Thyroid gland (tissue), 4 donors: ENCODE measurements at regions not wholly inside any gene's neighbourhood (a gene's known extent, or its start where the extent isn't known, plus 50 kb on each side); places are given as distances from the start of the nearest gene placed in this dataset.
"Not testable (repeated sequence)": the region's sequence is repeated elsewhere in the genome, so short reads cannot be mapped to it uniquely, and the experiment has no call there.

ENCODE experiments used
- DNase-seq, 2 donors: peaks; one replicate each; pipeline ENCODE4 v3.0.0-alpha.2; 2019
- H3K27ac ChIP-seq, 3 donors: fragments of 200-600 bp; sonication (generic); 1 replicate in 2 of 3; 2 replicates in 1 of 3; pipeline ENCODE4 v1.5.1; 2016 to 2019; ENCODE audit warnings: mild to moderate bottlenecking in 1 of 3, moderate library complexity in 1 of 3
- H3K27me3 ChIP-seq: fragments of 200-600 bp; sonication (generic); one replicate; pipeline ENCODE4 v1.5.1; 2019
- H3K36me3 ChIP-seq, 2 donors: fragments of 200-600 bp; sonication (generic); one replicate each; pipeline ENCODE4 v1.5.1; 2016 to 2019
- H3K4me1 ChIP-seq, 2 donors: fragments of 200-600 bp; sonication (generic); one replicate each; pipeline ENCODE4 v1.5.1; 2017 to 2019
- H3K4me3 ChIP-seq, 3 donors: fragments of 200-600 bp; sonication (generic); replicated peaks in 1 of 3; 1 replicate in 2 of 3; 2 replicates in 1 of 3; pipeline ENCODE4 v1.5.1; 2016; ENCODE audit warnings: mild to moderate bottlenecking in 1 of 3
- H3K9me3 ChIP-seq: fragments of 200-600 bp; sonication (generic); one replicate; pipeline ENCODE4 v1.5.1; 2017
- CTCF ChIP-seq, 6 experiments: fragments of 200-600 bp in 3 of 6; fragments of 450-650 bp in 3 of 6; sonication (generic) in 3 of 6; IDR thresholded peaks; one replicate each; pipeline ENCODE4 v1.5.1; 2016 to 2019; ENCODE audit warnings: antibody characterized with exemption in 6 of 6, mild to moderate bottlenecking in 2 of 6, inconsistent platforms in 1 of 6, moderate library complexity in 1 of 6
- POLR2A ChIP-seq, 2 donors: fragments of 450-650 bp; IDR thresholded peaks; one replicate each; pipeline ENCODE4 v1.6.1; 2017; ENCODE audit warnings: antibody characterized with exemption in 2 of 2, mild to moderate bottlenecking in 2 of 2, moderate library complexity in 1 of 2
- WGBS, 2 donors: methylation state at CpG; one replicate each; pipeline ENCODE4 v1.1.5; 2017; 5-methylcytosine and 5-hydroxymethylcytosine counted together
- intact Hi-C: fragments of 100-400 bp; cut with DNase I; formaldehyde crosslinking; loops from one replicate; pipeline ENCODE4 v1.15.1; 2023

DNA sequence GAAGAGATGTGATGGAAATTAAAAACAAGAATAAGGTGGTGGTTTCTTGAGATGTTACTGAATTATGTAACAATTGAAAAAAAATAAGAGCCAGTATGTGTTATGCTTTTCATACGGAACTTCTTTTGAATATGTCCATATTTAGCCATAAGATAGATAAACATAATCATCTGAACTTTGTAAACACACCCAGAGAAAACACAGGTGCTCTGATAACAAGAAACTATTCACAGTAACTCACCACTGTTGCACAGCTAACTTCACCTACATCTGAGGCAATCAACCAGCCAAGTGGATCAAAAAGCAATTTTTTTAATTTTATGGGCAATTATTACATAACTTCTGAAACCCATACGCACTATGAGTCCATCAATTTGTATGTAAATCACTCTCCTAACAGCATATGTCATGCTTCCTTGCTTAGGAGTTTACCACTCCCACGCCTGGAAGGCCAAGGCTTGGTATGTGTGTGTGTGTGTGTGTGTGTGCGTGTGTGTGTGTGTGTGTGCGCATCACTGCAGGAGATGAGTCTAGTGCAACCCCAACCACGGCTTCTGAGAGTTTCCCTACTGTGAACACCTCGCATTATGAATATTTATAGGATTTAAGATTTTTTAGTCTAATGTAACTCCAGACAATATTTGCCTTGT, 443.4 kb downstream of the BCAT1 start:
- peaks cover 0 to 4% of the 10 kb centered on the region in 2 donors for H3K4me1 ChIP-seq
- no peak overlapping the region for H3K4me3 ChIP-seq
- WGBS, 2 donors, result 81 to 89% methylated on average over 7 of the region's 7 CpGs
- DNase-seq, result no peak
- intact Hi-C loops, result no loop called here
- H3K27ac ChIP-seq, result no peak overlapping the region
- no peaks in the 10 kb centered on the region for H3K9me3 ChIP-seq
- no peak for TF ChIP-seq CTCF (IDR thresholded peaks at IDR 0.05)
- no peak for TF ChIP-seq POLR2A (IDR thresholded peaks at IDR 0.05)
- no peaks in the 10 kb centered on the region for H3K27me3 ChIP-seq
- no peaks in the 10 kb centered on the region for H3K36me3 ChIP-seq

GRCh38 chr12:24503477-24503876, 445.4 kb downstream of the BCAT1 start:
- H3K27me3 ChIP-seq, intact Hi-C loops, H3K36me3 ChIP-seq, H3K9me3 ChIP-seq, H3K4me3 ChIP-seq, H3K27ac ChIP-seq, DNase-seq: not testable (repeated sequence)
- H3K4me1 ChIP-seq, result peaks cover 7 to 17% of the 10 kb centered on the region in 2 donors
- WGBS, 2 donors, result 90 to 98% methylated on average over 1 of the region's 1 CpG

DNA sequence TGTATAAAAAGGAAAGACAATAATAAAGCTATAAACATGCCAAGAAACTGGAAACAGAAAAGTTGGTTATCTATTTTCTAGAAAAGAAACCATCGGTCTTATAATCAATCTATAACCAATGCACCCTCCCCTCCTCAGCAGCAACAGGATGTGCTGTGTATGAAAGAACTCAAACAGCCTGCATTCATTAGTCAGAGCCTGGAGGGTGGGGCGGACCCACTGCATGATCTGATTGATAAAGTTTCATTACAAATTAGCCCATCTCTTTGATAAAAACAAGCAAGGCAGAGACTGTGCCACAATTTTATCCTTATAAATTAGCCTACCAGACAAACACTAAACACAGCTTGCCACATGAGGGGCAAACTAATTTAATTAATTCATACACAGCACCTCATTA, 448.1 kb downstream of the BCAT1 start:
- H3K27me3 ChIP-seq, result no peaks in the 10 kb centered on the region
- H3K9me3 ChIP-seq, result no peaks in the 10 kb centered on the region
- no peaks in the 10 kb centered on the region for H3K36me3 ChIP-seq
- H3K4me3 ChIP-seq, result no peak overlapping the region
- intact Hi-C loops, result no loop called here
- no peak for DNase-seq
- H3K4me1 ChIP-seq, result peaks cover 7 to 18% of the 10 kb centered on the region in 2 donors
- H3K27ac ChIP-seq, result no peak overlapping the region
- 77 to 91% methylated on average over 2 of the region's 2 CpGs for WGBS, 2 donors
- TF ChIP-seq CTCF (IDR thresholded peaks at IDR 0.05) (no peak), POLR2A (IDR thresholded peaks at IDR 0.05) (no peak)

DNA sequence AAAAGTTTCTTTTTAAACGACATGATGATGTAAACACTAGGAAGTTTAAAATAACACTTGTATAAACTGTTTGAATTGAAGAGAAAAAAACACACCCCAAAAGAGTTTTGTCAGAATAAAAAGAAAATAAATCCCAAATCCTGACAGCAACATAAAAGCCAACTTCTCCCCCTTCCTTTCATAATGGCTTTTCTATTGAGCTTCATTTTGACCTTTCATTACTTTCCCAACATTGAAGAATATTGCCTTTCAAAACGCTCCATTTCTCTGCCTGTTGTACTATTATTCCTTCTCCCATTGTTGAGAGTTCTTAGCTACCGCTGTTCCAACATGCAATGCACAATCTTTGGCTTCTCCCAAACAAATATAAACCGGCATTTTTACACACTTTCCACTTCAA, 448.5 kb downstream of the BCAT1 start:
- intact Hi-C loops, result no loop called here
- Histone ChIP-seq H3K27me3 (no peaks in the 10 kb centered on the region), H3K4me3 (no peak overlapping the region), H3K4me1 (peaks cover 7 to 18% of the 10 kb centered on the region in 2 donors), H3K27ac (peak overlapping the region in 1 of 3 donors; percentile 6), H3K9me3 (no peaks in the 10 kb centered on the region), H3K36me3 (no peaks in the 10 kb centered on the region)
- 38 to 47% methylated on average over 4 of the region's 4 CpGs for WGBS, 2 donors
- TF ChIP-seq POLR2A (IDR thresholded peaks at IDR 0.05), result no peak
- TF ChIP-seq CTCF (IDR thresholded peaks at IDR 0.05), result no peak
- DNase-seq, result no peak

GRCh38 chr12:24499151-24500146, 449.5 kb downstream of the BCAT1 start:
- no peak for DNase-seq
- WGBS, 2 donors, result 89% methylated on average over 8 of the region's 8 CpGs
- Histone ChIP-seq H3K36me3 (no peaks in the 10 kb centered on the region), H3K27me3 (no peaks in the 10 kb centered on the region), H3K4me1 (peaks cover 7 to 18% of the 10 kb centered on the region in 2 donors), H3K4me3 (no peak overlapping the region), H3K9me3 (no peaks in the 10 kb centered on the region), H3K27ac (peak overlapping the region in 1 of 3 donors; percentile 6)
- intact Hi-C loops, result no loop called here
- TF ChIP-seq CTCF (IDR thresholded peaks at IDR 0.05) (no peak), POLR2A (IDR thresholded peaks at IDR 0.05) (no peak)
